NCI-H2196 (cell line): ENCODE measurements at regions not wholly inside any gene's neighbourhood (a gene's known extent, or its start where the extent isn't known, plus 50 kb on each side); places are given as distances from the start of the nearest gene placed in this dataset.
"Not testable (repeated sequence)": the region's sequence is repeated elsewhere in the genome, so short reads cannot be mapped to it uniquely, and the experiment has no call there.

Experiments
- DNase-seq: peaks from one replicate; lab custom pipeline; 2025; ENCODE audit not compliant: unreplicated experiment; lab: John Stamatoyannopoulos, UW

DNA sequence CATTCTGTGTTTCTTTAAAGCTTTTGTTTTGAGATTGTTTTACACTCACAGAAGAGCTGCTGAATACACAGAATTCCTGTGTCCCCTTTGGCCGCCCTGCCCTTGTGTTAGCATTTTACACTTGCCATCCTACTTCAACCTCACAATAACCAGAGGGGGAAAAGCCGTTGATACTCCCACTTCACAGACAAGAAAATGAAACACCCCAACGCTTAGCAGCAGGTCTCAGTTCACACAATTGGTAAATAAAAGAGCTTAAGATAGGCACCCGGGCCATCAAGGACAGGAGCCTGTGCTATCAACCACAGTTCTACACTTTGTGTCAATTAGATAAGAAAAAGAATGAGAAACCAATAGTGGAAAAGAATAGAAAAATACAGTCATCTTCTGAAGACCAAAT is 178.0 kb downstream of the SYK start:
- no peak for DNase-seq

DNA sequence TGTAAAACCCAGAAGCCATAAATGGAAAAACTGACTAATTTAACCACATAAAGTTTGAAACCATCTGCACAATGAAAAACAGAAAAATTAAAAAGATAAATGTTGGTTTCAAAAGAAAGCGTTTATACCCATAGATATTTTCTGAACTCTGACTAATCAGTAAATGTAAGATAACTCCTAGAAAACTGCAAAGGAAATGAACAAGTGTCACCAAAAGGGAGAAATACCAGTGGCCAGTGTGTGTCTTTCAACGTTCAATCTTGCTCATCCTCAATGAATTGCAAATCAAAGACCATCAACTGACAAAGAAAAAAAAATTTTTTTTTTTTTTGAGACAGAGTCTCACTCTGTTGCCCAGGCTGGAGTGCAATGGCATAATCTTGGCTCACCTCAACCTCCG is 180.1 kb downstream of the SYK start:
- DNase-seq = no peak

DNA sequence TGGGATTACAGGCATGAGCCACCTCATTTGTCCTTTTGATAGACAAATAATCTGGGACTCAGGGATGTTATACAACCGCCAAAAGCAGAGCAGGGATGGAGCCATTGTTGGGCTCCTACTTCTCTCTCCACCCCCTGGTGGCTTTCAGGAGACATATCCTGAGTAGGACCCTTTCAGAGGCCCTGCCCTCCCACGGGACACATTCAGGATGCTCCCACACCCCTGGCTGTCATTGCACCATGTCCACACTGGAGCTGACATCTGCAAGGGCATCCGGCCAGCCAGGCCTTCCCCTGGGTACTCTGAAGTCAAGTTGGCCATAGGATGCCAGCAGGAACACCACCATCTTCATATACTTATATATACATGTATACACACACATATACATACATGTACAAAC is 181.8 kb downstream of the SYK start:
- DNase-seq = no peak

DNA sequence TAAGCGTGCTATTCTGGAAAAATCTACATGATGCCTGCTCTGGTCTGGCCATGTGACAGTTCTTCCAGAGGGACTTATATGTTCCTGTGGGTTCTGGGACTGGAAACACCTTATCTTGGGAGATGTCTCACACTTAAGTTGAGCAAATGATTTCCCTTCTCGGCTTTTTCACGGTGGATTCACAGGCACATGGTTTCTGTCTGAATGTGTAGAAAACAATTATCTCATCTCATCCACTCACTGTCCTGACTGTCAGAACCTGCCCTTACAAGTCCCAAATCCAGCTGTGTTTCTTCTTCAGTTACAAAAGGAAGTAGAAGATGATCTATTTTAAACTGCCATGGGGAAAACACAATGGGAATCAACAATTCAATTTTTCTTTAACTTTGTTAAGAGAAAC is 184.0 kb downstream of the SYK start:
- DNase-seq = no peak

DNA sequence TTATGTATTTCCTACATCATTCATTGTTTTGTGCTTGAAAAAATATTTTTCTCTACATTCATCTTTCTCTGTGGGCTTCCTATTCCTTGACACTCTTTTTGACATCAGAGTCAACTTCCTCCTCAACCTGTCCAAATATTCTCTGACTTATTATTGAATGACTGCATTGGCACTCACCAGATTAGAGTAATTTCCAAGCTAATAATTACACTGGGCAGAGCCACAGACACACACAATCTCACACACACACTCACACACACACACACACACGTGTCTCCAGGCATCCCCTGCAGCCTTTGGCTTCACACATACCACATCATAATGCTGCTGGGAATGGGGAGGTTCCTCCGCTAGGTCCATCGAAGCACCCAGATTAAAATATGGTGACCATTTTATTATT is 184.5 kb downstream of the SYK start:
- no peak for DNase-seq

DNA sequence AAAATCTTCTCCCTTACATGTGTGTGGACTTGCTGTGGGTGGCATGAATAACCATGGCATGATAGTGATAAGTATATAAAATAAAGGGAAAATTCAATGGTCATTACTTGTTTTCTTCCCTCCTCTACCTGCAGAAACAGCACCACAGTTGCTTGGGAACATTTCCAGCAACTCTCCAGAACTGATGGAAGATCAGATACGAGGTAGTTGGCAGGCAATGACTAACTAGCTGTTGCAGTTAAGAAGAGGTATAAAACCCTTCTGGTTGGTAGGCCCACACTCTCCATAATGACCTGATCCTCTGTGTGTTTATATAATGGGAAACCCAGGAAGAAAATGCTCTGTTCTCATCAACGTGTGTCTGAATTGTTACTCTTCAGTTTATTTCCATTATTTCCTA is 185.9 kb downstream of the SYK start:
- peak; percentile 11 for DNase-seq

DNA sequence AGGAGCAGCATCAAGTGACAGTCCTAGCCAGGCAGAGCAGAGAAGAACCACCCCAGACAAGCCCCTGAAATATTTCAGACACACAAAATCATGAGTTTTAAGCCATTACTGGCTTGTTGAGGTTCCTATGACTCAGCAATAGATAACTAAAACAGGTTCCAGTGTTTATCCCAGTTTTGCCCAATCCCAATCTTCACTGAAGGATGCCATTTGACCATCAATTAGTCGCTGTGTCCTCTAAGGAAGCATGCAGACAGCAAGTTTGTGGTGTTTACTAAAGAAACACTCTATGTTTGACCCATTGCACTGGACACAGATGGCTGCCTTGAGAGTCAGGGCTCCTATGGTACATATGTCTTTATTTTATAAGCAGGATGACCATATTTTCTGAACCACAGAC is 186.7 kb downstream of the SYK start:
- no peak for DNase-seq

DNA sequence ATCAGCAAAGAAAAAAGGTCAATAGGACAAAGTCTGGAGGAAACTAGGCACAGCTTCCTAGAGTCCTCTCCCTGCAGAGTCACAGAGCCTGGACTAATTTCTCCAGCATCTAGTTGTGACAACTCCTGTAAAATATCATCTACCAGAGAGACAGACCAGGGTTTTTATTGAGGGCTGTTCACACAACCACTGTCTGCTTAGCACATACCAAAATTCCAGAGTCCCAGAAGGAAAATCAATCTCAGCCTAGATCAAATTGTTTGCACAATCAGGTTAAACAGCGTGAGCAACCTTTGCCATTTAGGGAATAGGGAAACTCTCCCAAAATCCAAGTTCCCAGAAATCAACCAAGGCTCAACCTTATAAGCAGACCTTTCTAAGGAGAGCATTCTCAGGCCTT is 190.3 kb downstream of the SYK start:
- no peak for DNase-seq

DNA sequence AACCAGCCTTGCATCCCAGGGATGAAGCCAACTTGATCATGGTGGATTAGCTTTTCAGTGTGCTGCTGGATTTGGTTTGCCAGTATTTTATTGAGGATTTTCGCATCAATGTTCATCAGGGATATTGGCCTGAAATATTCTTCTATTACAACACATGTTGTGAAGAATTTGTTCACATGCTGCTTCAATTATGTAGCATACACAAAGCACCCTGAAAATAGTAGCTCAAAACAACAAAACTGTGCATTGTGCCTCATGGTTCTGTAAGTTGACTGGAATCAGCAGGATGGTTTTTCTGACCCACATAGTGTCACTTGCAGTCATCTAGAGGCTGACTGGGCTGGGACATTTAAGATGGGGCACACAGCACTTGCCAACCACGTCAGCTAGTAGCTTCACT is 193.9 kb downstream of the SYK start:
- DNase-seq = no peak

DNA sequence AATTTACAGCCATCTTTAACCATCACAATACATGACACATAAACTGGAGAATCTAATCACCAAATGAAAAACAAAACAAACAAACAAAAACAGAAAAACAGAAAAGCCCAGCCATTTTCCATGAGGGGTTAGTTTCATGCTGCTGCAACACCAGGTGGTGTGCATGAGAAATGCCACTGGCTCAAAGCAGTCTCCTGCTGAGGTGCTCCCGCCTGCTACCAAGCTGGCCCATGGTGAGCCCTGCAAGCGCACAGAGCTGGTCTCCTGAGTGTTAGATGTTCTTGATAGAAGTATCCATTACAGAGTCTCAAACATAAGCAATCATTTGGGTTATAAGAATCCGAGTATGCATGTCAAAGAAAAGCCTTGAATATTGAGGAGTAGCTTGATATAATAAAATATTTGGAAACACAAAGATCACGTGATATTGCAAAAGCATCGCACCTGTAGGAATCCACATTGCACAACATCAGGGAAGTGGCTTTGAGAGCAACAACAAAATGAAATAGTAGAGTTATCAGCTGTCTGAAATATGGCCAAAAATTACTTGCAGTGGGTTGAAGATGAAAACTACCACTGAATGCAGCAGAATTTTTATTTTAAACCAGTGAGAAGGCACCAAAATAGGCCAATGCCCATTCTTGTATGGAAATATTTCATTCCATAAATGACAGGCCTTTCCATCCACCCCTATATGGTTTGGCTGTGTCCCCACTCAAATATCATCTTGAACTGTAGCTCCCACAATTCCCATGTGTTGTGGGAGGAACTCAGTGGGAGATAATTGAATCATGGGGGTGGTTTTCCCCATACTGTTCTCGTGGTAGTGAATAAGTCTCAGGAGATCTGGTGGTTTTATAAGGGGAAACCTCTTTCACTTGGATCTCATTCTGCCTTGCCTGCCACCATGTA is 194.8 kb downstream of the SYK start:
- no peak for DNase-seq

DNA sequence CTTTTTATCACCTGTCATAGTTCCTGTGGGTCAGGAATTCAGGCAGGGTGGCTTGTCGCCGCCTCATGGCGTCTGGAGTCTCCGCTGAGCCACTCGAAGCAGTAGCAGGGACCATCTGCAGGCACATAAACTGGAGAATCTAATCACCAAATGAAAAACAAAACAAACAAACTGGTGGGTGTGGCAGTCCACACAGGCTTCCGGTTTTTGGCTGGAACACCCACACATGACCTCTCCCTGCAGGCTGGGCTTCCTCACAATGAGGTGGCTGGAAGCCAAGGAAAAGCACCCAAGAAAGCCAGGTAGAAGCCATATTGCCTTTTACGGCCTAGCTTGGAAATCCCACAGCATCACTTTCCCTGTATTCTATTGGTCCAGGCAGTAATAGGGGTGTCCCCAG is 197.0 kb downstream of the SYK start:
- DNase-seq = no peak

DNA sequence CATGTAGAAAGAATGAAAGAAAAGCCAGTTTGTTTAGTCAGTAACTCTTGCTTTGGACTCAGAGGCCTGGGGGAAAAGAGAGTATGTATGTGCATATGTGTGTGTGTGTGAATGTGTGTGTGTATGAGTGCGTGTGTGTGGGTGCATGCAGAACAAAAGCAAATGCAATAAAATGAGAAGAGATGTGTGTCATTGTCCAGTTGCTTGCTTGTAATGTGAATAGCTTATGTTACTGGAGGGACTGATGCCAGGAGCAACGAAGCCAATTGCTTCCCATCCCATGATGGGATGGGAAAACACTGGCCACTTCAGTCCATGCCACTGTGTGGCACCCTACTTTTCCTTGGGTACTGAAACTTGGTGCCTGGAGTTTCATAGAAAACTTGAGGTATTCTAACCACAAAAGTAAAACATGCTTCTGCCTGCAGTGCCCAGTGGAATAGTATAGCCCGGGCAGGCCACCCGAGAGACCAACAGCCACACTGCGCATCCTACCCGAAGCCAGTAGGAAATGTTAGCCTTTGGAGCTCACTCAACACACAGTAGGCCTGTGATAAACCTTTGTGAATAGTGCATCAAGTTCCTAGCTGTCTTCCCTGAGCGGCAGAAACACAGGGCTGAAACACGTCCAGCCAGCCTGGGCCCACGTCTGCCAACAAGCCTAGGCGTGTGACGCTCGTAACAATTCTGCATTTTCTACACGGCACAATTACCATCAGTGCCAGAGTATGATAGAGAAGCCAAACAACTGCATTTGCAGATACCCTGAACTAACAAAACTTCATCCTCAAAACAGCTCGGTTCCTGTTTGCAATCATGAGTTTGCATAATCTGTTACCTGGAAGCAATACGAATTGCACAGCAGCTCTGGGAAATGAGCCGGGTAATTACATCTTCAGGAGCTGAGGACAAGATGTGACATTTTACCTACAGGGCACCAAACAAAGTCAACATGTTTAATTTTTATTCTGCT is 198.1 kb downstream of the SYK start:
- no peak for DNase-seq

DNA sequence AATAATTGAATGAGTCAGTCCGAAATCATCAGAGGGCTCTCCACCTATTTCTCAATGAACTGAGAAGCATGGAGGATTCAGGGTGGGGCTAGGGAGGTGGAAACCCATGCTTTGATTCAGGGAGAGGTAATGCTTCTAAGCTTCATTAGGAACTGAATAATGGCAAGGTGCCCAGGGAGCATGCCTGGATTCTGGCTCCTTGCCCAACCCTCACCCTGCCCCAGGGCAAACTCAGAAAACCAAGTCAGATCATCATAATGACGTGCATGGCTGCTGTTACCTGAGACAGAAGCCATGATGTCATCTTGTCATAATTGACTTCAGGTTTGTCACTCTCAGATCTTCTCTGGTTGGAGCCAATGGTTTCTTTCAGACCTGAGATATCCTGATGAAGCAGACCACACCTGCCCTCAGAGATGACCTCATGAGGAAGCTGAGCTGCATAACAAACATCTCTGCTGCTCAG is 199.6 kb downstream of the SYK start:
- peak; percentile 81 for DNase-seq

DNA sequence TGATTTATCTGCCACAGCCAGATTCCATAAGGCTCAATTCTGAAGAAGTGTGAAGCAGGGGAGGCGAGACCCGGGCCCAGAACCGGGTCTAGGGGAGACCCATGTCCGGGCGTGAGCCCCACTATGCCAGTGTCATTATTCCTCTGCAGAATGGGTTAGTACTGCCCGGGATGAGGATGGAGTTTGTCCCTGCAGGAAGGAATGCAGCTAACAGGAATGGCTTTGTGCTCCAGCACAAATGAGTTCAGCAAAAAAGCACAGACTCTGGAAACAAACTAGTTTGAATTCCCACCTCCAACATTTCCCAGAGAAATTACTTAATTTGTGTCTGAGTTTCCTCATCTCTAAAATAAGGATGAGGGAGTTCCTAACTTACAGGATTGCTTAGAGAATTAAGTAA is 202.9 kb downstream of the SYK start:
- no peak for DNase-seq

DNA sequence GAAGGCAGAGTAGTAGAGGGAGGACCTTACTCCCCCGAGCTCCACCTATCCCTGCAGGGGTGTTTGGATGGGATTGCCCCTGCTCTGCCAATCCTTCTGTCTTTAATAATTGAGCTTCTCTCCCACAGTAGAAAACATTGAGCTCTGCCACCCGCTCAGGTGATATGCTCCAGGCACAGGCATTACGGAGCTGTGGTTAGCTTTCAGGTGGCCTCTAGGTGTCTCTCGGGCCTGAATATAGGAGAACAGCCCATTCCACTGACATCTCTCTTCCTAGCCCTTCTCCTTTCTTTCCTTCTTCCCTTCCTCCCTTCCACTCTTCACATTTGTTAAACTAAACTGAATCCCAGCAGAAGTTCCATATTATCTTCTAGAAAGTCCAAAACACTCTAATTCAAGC is 203.4 kb downstream of the SYK start:
- DNase-seq = no peak

DNA sequence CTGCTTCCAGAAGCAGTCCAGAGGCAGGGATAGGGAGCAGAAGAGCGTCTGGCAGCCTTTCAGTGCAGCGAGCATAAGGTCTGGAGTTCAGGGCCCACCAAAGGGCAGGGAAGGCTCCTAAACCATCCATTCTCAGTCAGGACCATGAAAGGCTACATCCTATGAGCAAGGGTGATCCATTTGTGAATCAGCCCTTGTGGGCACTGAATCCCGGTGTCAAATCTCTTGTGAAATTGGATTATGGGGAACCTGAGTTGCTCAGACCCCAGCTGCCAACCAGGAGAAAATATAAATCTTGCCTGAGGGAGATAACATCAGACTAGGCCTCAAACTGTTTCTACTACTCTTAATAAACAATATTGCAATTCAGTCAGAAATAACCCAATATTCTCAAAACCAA is 204.4 kb downstream of the SYK start:
- DNase-seq = no peak

DNA sequence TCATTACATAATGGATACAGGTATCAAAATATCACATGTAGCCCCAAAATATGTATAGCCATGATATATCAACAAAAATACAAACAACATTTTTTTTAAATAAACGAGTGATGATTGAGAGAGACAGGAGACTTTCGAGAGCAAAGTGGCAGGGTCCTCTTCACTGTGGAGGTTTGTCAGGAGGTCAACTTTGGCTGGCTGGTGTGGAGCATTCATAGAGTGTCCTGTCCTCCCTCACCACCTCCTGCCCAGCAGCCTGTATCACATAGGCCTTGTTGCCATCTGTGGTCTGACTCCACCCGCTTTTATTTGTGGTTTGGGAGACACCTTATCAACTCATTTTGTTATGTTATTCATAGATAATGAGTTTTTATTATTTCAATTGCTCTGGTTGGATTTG is 206.9 kb downstream of the SYK start:
- no peak for DNase-seq

DNA sequence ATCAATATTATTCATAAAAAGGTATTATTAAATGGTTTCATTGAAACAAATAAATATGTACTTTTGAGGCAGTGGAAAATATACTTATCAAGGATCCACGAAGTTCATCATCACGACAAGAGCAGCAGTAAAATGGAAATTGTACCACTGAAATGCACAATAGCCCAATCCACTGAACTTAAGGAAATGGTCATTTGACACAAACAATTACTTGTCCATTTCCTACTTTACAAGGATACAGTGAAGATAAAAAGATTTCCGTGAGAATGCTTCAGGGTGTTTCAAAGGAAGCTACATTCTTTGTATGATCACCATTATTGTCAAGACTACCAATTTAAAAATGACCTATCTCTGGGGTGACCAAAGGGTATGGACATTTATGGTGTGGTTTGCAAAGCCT is 210.3 kb downstream of the SYK start:
- no peak for DNase-seq

DNA sequence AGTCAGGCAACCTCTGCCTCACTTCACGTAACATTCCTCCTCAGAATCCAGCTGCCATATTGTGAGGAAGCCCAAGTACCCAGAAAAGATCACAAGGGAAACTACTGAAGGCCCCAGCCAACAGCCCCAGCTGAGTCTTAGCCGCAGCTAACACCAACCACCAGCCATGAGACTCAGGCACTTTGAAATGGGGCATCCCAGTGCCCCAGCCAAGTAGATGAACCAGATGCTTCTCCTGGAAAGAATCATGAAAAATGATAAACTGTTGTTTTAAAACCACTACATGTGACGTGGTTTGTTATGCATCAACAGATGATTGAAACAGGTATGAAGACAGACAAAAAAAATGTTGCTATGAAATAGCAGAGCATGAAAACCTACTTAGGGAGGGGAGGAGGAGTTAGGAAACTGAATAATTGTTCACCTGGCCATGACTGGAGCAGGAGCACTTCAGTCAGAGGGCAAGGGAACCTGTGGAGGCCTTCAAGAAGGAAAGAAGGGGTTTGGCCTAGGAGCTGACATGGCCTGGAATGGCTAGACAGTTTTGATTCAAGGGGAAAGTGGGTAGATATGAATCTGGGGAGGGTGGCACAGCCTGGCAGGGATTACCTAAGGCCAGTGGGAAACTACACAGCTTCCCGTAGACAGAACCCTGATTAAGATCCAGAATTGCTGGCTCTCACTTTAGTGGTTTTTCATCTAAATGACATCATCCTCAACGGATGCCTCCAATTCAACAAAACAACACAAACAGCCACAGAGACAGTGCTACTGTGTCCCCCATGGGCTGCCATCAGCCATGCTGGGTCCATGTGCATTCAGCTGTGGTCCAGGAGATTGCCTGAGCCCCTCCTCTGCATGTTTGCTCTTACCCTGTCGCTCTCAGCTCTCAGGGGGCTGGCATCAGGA is 211.6 kb downstream of the SYK start:
- DNase-seq = no peak

DNA sequence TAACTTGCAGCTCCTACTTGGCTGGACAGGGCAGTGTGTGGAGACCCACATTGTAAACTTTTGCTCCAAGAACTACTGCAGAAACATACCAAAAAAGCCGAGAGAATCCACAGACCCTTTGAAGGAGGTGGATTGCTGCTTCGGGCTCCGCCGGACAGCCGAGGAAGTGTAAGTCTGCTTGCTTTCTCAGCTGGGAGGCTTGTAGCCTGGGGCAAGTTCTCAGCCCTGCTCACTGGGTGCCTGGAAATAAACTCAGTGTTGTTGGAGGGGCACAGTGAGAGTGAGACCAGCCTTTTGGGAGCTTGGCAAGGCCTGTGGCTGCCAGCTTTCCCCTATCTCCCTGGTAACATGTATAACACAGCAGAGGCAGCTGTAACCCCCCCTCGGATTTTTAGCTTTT is 215.6 kb downstream of the SYK start:
- no peak for DNase-seq

DNA sequence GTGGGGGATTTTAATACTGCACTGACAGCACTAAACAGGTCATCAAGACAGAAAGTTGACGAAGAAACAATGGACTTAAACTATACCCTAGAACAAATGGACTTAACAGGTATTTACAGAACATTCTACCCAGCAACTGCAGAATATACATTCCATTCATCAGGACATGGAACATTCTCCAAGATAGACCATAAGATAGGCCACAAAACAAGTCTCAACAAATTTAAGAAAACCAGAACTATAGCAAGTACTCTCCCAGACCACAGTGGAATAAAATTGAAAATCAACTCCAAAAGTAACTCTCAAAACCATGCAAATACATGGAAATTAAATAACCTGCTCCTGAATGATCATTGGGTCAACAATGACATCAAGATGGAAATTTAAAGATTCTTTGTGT is 218.3 kb downstream of the SYK start:
- DNase-seq = not testable (repeated sequence)
